Stimulated activated CD4-positive, alpha-beta T cell treated with anti-CD3 and anti-CD28 coated beads, Interleukin-12 subunit alpha, Interleukin-12 subunit beta, amount 100 ng/mL, for 48 hours (primary cell): ENCODE measurements at regions not wholly inside any gene's neighbourhood (a gene's known extent, or its start where the extent isn't known, plus 50 kb on each side); places are given as distances from the start of the nearest gene placed in this dataset.
"Not testable (repeated sequence)": the region's sequence is repeated elsewhere in the genome, so short reads cannot be mapped to it uniquely, and the experiment has no call there.

Experiments
- DNase-seq, 3 donors: peaks; one replicate each; pipeline ENCODE4 v3.0.0-alpha.2; 2020; ENCODE audit warnings: low read depth in 2 of 3, low spot score in 1 of 3

DNA sequence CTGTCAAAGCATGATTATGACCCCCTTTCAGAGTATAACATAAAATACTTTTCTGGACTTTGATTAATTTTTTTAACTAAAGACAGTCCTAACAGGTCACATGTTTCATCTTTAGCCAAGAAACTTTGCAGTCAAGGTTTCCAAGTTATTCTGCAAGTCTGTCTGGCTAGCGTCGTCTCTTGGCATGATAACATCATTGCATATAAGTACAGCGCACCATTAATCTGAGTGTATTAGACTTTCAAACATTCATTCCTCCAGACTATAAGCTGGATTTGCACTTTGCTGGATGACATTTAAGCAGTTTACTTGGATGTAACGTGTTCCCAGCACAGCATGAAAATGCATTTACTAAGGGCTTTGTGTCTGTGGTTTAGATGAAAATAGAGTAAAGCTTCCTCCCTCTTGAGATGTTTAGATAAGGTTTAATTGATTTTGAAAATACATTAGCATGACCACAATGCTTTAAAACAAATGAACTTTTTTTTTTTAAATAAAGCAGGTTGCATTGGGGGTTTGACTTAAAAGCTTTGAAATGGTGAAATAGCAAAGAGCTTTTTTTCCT is 349.0 kb upstream of the MTPN start:
- DNase-seq, result no peak

DNA sequence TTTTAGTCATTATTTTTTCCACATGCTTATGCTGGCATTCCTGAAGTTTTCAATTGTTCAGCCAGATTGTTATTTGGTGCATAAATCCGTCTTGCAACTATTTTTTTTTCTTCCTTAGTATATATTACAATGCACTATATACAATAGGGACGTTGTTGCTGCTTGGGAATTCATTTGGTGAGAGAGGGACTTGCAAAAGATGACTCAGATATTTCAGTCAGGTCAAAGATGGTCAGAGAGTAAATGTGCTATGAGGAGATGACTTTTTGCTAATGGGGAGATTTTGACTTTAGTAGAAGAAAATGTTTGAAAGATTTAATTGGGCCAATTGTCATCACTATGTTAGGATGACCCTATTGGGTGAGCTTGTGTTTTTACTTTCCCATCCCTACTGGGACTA is 348.4 kb upstream of the MTPN start:
- no peak for DNase-seq

DNA sequence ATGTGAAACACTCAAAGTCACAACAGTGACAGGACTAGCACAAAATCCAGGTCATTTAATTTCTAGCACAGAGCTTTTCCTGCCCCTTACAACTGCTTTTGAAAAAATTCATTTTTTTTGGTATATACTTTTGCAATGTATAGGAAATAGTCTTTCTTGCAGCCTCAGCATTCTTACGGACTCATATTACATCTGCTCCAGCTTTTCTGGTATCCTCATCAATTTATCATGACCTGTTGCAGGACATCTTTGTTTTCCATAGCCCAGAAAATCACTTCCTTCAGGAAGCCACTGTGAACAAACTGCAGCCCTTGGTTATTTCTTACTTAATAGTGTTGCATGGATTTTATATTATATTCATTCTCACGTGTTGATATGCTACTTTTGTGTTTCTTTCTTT is 347.9 kb upstream of the MTPN start:
- DNase-seq, result no peak

DNA sequence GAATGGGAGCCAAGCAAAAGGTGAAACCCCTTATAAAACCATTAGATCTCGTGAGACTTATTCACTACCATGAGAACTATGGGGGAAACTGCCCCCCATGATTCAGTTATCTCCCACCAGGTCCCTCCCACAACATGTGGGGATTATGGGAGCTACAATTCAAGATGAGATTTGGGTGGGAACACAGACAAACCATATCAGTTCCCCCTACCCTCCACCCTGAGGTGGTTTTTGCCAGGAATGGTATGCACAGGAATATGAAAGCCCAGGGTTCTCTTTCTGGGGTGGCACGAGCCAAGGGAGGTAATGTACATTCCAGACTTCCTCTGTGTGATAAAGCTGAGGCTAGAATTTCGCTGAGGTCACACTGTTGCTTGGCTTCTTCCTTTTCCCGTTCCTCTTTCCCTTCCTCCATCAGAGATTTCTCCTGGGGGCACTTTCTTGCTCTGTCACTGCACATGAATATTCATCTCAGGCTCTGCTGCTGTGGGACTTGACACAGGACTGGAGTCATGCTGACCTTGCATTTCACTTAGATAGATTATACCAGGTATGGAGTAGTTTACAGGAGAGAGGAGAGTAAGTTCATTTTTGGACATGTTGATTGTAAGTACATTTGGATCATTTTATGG is 347.0 kb upstream of the MTPN start:
- DNase-seq, result no peak

DNA sequence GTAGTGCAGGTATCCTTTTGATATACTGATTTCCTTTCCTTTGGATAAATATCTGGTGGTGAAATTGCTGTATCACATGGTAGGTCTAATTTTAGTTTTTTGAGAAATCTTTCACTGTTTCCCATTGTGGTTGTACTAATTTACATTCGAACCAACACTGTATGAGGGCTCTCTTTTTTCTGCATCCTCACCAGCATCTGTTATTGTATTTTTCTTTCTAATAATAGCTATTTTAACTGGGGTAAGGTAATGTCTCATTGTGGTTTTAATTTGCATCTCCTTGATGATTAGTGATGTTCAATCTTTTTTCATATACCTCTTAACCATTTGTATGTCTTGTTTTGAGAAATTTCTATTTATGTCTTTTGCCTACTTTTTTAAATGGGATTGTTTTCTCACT is 335.4 kb upstream of the MTPN start:
- no peak for DNase-seq

DNA sequence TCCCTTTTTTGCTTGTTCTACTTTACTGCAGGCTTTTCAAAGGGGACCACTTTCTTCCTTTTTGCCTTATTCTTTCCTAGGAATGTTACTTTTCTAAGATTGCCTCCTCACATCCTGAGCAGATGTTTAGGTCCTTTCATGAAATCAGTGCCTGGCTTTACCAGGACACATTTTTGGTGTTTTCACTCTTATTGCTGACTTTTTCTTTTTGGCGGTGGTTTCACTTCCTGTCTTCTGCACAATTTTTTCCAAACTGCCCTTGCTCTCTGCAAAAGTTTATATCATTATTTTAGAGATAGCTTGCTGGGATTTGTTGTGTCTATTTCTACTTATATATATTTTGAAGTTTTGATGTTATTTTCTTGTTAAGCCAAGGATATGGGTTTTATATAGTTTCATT is 332.2 kb upstream of the MTPN start:
- DNase-seq, result no peak

DNA sequence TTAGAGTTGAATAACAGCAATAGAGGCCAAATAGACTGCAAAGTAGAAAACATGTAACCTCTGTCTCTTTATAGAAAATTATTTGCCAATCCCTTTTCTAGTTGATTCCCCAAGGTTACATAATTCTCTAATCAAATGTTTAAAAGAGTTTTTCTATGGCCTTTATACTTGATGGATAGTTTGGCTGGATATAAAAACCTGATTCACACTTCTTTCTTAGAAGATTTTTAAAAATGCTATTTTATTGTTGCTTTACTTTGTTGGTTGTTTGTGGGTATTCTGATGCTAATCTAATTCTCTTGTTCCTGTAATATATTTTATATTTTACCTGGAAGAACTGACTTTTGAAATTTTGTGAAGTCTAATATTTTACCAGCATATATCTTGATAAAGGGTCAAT is 331.1 kb upstream of the MTPN start:
- no peak for DNase-seq

DNA sequence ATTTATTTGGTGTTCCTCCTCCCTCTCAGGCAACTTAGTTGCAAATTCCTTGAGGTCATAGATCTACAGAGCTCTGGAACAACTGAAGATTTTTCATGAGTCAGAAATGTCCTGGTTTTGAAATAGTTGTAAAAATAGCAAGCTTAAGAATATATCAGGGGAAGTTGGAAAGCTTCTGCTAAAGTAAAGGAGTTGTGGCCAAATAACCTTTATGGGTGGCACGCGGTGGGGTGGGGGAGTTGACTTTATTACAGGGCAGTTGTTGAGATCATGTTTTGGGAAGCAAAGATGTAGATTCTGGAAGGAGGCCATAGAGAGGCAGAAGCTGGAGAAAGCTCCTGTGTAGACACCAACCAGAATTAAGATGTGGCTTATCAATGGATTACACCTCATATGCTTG is 326.0 kb upstream of the MTPN start:
- no peak for DNase-seq

DNA sequence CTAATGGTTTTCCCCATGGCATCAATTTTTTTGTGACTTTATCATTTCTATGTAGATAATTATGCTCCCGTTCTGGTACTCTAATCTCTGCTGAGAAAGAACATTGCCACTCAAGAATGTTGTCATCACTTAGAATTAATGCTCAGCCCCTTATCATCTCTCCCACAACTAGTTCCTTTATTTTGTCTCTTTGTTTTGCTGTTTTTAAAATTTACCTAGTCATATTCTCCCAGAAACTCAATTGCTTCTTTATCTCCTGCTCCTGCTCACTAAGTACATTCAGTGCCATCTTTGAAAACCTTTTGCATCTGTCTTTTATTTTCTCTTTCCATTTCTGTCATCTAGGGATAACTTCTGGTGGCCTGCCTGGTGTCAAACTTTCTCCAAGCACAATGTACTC is 324.9 kb upstream of the MTPN start:
- DNase-seq, result no peak

DNA sequence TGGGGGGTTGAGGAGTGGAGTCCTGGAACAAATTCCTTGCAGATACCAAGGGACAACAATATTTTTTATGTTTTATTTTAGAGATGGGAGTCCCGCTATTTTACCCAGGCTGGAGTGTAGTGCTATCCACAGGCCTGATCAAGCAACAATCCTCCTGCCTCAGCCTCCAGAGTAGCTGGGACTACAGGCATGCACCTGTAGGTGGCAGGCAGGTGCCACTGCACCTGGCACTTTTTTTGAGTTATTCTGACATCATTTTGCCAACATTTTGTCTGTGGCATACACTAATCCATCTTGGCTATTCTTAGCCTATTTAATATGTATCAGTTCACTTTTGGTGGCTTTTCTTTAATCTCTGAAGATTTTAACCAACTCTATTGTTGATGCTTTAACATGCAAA is 317.8 kb upstream of the MTPN start:
- no peak for DNase-seq

DNA sequence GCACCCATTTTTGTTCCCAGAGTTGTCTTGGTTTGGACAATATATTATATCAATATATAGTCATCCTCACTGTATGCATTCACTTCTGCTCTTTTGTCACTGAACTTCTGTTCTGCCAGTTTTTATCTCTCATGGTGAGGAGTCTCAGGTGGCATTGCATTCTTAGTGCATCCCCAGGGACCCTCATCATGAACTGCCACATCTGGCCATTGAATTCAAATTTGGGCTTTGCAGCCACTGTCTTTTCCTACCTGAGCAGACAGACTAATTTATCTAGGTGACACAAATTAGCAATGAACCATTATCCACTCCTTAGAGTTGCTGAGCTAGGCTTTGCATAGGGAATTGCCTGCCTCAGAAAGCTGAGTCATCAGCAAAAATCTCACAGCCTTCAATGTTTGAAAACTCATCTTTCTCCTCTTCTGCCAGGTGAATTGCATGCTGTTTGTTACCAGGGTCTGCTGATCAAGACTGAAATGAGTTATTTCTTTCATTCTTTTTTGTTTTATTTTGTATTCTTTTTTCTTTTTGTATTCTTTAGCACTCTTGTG is 316.8 kb upstream of the MTPN start:
- no peak for DNase-seq

DNA sequence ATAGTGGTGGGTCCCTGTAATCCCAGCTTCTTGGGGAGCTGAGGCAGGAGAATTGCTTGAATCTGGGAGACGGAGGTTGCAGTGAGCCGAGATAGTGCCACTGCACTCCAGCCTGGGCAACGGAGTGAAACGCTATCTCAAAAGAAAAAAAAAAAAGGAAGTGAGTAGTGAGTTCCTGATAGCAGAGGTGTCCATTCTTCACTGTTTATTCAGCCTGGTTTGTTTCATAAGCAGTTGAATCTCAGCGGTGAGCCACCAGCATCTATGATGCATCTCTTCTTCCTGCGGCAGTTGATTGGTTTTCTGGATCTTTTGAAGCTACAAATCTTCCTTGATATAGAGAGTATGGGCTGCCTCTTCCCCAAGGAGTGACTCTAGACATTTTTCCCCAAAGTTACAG is 316.1 kb upstream of the MTPN start:
- no peak for DNase-seq

DNA sequence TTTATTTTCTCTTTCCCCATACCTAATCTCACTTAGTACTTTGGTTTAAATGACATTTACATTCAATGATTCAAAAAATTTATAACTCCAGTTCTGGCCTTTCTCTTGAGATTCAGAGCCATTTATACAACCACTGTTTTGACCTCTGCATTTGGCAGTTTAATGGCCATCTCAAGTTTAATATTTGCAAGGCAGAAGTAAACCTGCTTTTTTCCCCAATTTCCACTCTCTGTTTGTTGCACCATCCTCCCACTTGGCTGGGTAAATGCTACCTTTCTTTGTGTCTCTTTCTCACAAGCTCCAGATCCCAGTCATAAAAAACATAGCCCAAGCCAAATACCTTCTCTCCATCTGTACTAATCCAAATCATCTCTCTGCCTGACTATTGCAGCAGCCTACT is 315.2 kb upstream of the MTPN start:
- DNase-seq, result no peak

DNA sequence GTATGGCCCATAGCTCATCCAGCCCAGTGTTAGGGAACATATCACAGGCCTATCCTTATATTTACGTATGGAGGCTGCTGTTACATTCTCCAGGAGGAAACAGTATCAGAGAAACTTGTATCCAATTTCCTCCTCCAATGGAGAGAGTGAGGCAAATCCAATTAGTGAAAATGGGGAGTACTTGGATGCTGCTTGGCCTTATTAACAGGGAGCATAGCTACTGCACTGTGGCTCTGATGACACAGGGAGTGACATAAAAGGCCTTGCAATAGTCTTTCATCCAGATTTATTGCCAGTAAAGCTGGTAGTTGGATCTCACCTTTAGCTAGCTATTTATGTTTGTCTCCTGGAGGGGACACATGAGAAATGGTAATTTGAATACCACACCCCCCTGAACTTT is 313.2 kb upstream of the MTPN start:
- DNase-seq, result no peak

DNA sequence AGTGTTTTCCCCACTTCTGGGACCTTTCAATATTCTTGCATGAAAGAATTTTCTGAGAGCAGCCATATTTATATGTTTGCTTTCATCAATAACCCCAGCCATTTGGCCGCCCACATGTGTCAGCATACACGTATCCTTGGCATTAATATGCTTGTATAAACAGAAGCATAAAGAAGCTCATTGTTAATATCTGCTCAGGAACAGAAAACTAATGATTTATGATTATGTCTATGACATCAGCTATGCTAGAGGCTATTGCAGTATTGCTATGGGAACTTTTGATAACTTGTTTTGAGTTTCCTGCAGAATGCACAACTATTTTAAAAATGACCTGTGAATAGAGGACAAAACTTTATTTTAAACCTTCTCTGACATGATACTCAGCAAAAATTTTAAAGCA is 300.9 kb upstream of the MTPN start:
- no peak for DNase-seq

DNA sequence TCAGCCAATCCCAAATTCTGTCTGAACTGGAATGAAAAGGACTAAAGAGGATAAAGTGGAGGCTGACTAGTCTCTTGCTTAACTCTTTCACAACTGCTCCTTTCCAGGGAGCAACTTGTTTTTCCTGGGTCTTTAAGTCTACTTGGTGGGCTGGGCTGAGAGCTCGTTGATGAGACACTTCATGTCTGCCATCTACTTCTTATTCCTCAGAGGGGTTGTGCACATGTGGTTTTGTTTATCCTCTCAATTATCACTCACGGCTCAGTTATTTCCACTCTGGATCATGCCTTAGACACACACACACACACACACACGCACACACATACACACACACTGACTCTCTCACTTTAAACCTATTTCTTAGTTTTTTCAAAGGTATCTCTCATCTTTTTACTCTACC is 298.6 kb upstream of the MTPN start:
- DNase-seq, result no peak

DNA sequence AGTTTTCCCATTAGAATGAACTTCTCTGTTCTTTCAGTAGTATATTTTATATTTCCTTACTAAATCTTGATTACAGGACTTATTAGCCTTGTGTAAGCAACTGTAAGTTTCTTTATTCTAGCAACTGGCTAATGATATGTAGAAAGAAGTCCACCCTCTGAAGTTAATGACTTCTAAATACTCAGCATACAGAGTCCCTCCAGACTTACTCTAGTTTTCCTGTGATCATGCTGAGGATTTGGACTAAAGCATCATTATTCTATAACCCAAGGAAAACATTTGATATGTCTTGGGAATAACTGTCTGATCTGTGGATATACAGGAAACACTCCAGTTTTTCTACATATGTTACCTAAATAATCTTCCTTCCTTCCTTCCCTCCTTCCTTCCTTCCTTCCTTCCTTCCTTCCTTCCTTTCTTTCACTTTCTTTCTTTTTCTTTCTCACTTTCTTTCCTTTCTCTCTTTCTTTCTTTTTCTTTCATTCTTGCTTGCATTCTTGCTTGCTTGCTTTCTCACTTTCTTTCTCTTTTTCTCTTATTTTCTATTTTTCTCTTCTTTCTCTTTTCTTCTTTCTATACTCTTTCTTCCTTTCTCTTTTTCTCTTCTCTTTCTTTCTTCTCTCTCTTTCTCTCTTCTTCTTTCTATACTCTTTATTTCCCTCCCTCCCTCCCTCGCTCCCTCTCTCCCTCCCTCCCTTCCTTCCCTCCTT is 297.6 kb upstream of the MTPN start:
- DNase-seq, result no peak

DNA sequence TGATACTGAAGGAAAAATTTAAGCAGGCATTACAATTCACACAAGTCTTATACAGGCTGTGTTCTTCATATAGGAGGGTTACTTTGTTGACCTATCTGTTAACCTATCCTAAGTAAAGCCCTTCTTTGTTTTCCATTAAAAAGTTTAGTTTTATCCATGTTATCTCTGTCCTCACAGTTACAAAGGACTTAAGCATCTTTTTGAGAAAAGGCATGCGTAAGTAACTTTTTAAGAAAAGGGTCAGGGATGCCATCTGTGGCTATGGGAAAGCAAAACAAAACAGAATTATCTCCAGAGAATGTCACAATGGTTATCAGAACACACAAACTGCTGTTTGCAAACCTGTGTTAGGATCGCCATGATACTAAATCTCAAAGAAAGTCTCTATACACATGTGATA is 295.8 kb upstream of the MTPN start:
- DNase-seq, result no peak

DNA sequence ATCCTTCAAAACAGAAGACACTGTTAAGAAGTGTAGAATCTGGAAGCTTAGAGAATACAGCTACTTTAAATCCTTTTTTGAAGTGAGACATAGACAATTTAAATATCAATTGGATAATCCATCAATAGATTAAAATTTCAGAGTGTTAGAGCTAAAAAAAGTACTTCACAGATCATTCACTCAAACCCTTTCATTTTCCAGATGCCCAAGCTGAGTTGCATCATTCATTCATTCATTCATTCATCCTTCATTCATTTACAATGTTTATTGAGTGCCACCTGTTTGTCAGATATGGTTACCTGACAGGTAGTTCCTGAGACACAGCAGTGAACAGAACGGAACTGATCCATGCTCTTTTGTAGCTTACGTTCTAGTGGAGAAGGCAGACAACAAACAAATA is 290.7 kb upstream of the MTPN start:
- no peak for DNase-seq

DNA sequence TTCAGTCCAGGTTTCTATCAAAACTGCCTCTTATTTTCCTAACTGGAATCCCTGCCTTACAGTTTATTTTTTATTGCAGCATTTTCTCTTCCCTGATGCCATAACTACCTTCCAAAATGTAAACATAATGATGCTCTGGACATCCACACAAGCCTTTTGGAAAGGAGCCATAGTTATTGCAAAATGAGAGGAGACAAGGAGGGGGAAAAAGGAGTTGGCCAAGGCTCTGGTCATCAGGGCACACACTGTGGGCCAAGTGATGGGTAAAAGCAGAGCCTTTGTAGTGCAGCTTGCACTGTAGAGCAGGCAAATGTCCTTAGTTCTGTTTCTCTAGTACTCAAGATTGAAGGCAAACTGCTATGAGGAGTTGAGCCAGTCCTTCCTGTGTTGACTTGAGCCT is 289.3 kb upstream of the MTPN start:
- no peak for DNase-seq

DNA sequence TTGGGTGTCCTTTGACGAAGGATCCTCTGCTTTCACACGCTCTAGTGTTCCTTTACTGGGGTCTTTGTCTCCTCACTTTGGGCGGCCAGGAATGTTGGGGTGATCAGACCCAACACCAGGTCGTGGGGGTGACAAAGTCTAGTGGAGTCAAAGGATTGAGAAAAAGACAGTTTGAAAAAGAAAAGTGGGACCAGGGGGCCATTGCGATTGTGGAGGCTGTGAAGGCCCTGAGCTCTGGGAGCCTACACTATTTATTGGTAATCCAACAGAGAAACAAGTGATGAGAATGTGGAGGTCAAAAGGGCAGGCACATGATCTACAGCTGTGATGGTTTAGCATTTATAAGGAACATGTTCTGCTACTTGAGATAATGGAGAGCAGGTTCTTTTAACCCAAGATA is 287.1 kb upstream of the MTPN start:
- not testable (repeated sequence) for DNase-seq

DNA sequence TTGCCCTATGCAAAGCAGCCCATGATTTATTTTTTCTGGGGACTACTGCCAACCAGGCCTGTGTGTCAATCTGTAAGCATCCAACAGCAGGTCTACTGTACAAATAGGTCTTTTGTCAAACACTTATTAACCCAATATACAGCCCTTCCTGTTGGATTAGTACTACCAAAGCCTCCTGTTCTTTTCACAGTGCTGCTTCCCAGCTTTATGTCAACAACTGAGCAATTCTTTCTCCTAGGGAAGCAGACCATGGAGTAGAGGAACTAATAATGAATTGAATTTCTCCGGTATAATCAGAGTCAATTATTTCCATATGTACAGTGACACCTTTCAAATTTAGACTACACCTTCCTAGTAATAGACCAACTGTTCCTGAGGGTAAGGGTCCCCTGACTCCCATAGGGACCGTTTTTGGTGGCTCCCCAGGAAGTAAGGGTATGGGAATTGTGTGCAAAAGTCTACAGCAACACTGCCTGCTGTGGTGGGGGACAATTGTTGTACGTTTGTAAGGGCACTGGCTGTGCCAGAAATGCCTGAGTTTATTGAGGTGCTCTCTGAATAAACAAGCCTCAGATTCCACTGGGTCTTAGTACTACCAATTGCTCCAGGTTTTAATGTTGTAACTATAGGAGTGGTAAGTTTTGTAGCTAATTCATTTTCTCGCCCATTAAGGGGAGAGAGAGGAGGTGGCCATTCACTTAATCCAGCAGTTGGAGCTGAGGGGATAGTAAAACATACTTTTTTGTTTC is 286.1 kb upstream of the MTPN start:
- not testable (repeated sequence) for DNase-seq
